HG03565 (cell line): ENCODE measurements at regions not wholly inside any gene's neighbourhood (a gene's known extent, or its start where the extent isn't known, plus 50 kb on each side); places are given as distances from the start of the nearest gene placed in this dataset.

Source experiments
- ATAC-seq: cut with Tn5 transposase; IDR thresholded peaks from one replicate; pipeline ENCODE4 v1.9.1; 2021; ENCODE audit warnings: mild to moderate bottlenecking, moderate library complexity; ENCODE audit not compliant: unreplicated experiment

- ATAC-seq = no peak
Measured at GRCh38 chr11:134785059-134785458, 373.0 kb upstream of the B3GAT1 start.

GRCh38 chr11:134784568-134784967, 372.5 kb upstream of the B3GAT1 start:
- ATAC-seq = no peak

GRCh38 chr11:134784046-134784445, 372.0 kb upstream of the B3GAT1 start:
- ATAC-seq = no peak

GRCh38 chr11:134783234-134783633, 371.2 kb upstream of the B3GAT1 start:
- ATAC-seq = no peak

GRCh38 chr11:134781380-134781866, 369.4 kb upstream of the B3GAT1 start:
- no peak for ATAC-seq

GRCh38 chr11:134780486-134781147, 368.6 kb upstream of the B3GAT1 start:
- no peak for ATAC-seq

GRCh38 chr11:134779179-134779578, 367.1 kb upstream of the B3GAT1 start:
- no peak for ATAC-seq

GRCh38 chr11:134768463-134768862, 356.4 kb upstream of the B3GAT1 start:
- no peak for ATAC-seq

GRCh38 chr11:134765565-134765964, 353.5 kb upstream of the B3GAT1 start:
- ATAC-seq = no peak

GRCh38 chr11:134764966-134765365, 352.9 kb upstream of the B3GAT1 start:
- ATAC-seq = no peak

- ATAC-seq = no peak
Measured at GRCh38 chr11:134764367-134764766, 352.3 kb upstream of the B3GAT1 start.

- no peak for ATAC-seq
Measured at GRCh38 chr11:134763030-134763388, 351.0 kb upstream of the B3GAT1 start.

- peak; percentile 50 for ATAC-seq
Measured at GRCh38 chr11:134762248-134763029, 350.4 kb upstream of the B3GAT1 start.

GRCh38 chr11:134761926-134762247, 349.8 kb upstream of the B3GAT1 start:
- no peak for ATAC-seq

- ATAC-seq = no peak
Measured at GRCh38 chr11:134761386-134761785, 349.3 kb upstream of the B3GAT1 start.

- no peak for ATAC-seq
Measured at GRCh38 chr11:134760957-134761356, 348.9 kb upstream of the B3GAT1 start.

GRCh38 chr11:134760299-134760698, 348.3 kb upstream of the B3GAT1 start:
- ATAC-seq = no peak

- ATAC-seq = no peak
Measured at GRCh38 chr11:134759855-134760254, 347.8 kb upstream of the B3GAT1 start.

- ATAC-seq = no peak
Measured at GRCh38 chr11:134759274-134759673, 347.2 kb upstream of the B3GAT1 start.

- no peak for ATAC-seq
Measured at GRCh38 chr11:134758342-134758931, 346.4 kb upstream of the B3GAT1 start.

GRCh38 chr11:134757633-134758032, 345.6 kb upstream of the B3GAT1 start:
- ATAC-seq = no peak
